Uterus (tissue), 3 donors: ENCODE measurements at regions not wholly inside any gene's neighbourhood (a gene's known extent, or its start where the extent isn't known, plus 50 kb on each side); places are given as distances from the start of the nearest gene placed in this dataset.

ENCODE experiments used
- DNase-seq, 2 donors: peaks; one replicate each; pipeline ENCODE4 v3.0.0-alpha.2; 2019 to 2020
- H3K27ac ChIP-seq, 2 donors: fragments of 200-600 bp; sonication (generic); 1 replicate in 1 of 2; 2 replicates in 1 of 2; pipeline ENCODE4 v1.5.1; 2016 to 2018
- H3K27me3 ChIP-seq, 2 donors: fragments of 200-600 bp; sonication (generic); one replicate each; pipeline ENCODE4 v1.5.1; 2018 to 2019; ENCODE audit warnings: control low read depth in 1 of 2
- H3K36me3 ChIP-seq, 2 donors: fragments of 200-600 bp; sonication (generic); one replicate each; pipeline ENCODE4 v1.5.1; 2019; ENCODE audit warnings: control low read depth in 1 of 2
- H3K4me1 ChIP-seq, 2 donors: fragments of 200-600 bp; sonication (generic); one replicate each; pipeline ENCODE4 v1.5.1; 2018 to 2019; ENCODE audit warnings: control low read depth in 1 of 2
- H3K4me3 ChIP-seq, 2 donors: fragments of 200-600 bp; sonication (generic); 1 replicate in 1 of 2; 2 replicates in 1 of 2; pipeline ENCODE4 v1.5.1; 2018 to 2019; ENCODE audit warnings: mild to moderate bottlenecking in 1 of 2
- H3K9me3 ChIP-seq, 2 donors: fragments of 200-600 bp; sonication (generic); one replicate each; pipeline ENCODE4 v1.5.1; 2019; ENCODE audit warnings: control low read depth in 1 of 2
- POLR2A ChIP-seq, 2 donors: fragments of 450-650 bp; IDR thresholded peaks; one replicate each; pipeline ENCODE4 v1.6.1; 2016; ENCODE audit warnings: antibody characterized with exemption in 2 of 2, mild to moderate bottlenecking in 1 of 2, moderate library complexity in 1 of 2
- intact Hi-C: fragments of 100-400 bp; cut with DNase I; formaldehyde crosslinking; loops from one replicate; pipeline ENCODE4 v1.15.1; 2023; ENCODE audit warnings: low total_unique reads
- TF ChIP-seq, protein P1 (sequence below), 4 experiments: fragments of 200-600 bp in 2 of 4; fragments of 450-650 bp in 2 of 4; sonication (generic) in 2 of 4; IDR thresholded peaks; one replicate each; pipeline ENCODE4 v1.5.1; 2016 to 2019; ENCODE audit warnings: antibody characterized with exemption in 4 of 4, mild to moderate bottlenecking in 2 of 4, moderate library complexity in 1 of 4
- donor health status: DM: yes; HTN: yes; CAD: no.

DNA sequence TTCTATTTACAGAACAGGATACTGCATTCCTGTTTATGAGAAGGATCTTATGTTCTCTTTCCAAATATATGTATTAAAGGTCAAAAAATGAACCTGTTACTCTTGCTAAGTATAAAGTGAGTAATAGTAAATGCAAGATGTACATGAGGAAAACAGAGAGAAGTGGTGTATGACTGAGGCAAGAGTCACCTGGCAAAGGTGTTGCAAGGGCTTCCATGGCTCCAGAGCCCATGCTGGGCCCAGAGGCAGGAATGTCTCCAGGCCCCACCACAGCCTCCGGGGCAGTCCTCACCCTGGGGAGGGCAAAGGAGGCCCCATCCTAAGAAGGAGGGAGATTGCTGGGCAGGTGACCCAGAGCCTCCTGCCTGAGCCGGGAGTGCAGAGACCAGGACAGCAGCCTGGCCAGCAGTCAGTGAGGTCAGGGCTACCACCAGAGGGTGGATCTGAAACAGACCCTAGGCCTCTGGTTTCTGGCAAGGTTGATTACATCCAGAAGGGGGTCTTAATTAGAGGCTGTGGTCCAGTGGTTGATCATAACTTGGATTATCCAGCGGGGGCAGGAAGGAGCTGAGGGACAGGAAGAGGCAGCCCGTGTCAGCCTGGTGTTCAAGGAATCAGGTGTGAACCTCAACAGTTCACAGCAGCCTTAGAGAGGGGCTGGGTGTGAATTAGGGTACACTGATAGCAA is 57.3 kb upstream of the CPLX2 start:
- no peaks in the 10 kb centered on the region for H3K27me3 ChIP-seq

DNA sequence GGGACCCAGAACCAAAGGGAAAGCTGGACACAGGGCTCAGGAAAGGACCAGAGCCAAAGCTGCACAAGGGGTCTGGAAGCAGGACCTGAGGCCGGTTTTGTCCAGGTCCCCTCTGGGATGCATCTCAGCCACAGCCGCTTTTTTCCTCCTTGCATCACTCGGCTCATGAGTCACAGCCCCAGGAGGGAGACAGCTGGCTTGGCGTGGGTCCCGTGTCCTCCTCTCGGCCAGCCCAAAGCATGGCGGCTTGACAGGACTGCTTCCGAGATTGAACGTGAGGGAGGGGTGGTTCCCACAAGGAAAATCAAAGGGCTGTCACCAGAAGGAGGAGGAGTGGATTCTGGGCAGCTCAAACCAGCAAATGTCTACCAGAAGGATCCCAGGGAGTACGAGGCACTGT is 56.7 kb upstream of the CPLX2 start:
- intact Hi-C loops = no loop called here
- Histone ChIP-seq H3K36me3 (no peaks in the 10 kb centered on the region), H3K9me3 (no peaks in the 10 kb centered on the region), H3K4me3 (no peak overlapping the region), H3K27me3 (no peaks in the 10 kb centered on the region), H3K4me1 (no peaks in the 10 kb centered on the region), H3K27ac (no peak overlapping the region)
- DNase-seq = no peak
- TF ChIP-seq POLR2A (IDR thresholded peaks at IDR 0.05) = no peak
- TF ChIP-seq, protein P1, sequence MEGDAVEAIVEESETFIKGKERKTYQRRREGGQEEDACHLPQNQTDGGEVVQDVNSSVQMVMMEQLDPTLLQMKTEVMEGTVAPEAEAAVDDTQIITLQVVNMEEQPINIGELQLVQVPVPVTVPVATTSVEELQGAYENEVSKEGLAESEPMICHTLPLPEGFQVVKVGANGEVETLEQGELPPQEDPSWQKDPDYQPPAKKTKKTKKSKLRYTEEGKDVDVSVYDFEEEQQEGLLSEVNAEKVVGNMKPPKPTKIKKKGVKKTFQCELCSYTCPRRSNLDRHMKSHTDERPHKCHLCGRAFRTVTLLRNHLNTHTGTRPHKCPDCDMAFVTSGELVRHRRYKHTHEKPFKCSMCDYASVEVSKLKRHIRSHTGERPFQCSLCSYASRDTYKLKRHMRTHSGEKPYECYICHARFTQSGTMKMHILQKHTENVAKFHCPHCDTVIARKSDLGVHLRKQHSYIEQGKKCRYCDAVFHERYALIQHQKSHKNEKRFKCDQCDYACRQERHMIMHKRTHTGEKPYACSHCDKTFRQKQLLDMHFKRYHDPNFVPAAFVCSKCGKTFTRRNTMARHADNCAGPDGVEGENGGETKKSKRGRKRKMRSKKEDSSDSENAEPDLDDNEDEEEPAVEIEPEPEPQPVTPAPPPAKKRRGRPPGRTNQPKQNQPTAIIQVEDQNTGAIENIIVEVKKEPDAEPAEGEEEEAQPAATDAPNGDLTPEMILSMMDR (IDR thresholded peaks at IDR 0.05) = no peak

More for the DNA sequence above, 57.3 kb upstream of the CPLX2 start:
- no peak overlapping the region for H3K27ac ChIP-seq
- intact Hi-C loops = no loop called here
- TF ChIP-seq, protein P1 (IDR thresholded peaks at IDR 0.05) = no peak
- no peaks in the 10 kb centered on the region for H3K9me3 ChIP-seq
- H3K36me3 ChIP-seq = no peaks in the 10 kb centered on the region
- no peaks in the 10 kb centered on the region for H3K4me1 ChIP-seq
- H3K4me3 ChIP-seq = no peak overlapping the region
- DNase-seq = no peak

DNA sequence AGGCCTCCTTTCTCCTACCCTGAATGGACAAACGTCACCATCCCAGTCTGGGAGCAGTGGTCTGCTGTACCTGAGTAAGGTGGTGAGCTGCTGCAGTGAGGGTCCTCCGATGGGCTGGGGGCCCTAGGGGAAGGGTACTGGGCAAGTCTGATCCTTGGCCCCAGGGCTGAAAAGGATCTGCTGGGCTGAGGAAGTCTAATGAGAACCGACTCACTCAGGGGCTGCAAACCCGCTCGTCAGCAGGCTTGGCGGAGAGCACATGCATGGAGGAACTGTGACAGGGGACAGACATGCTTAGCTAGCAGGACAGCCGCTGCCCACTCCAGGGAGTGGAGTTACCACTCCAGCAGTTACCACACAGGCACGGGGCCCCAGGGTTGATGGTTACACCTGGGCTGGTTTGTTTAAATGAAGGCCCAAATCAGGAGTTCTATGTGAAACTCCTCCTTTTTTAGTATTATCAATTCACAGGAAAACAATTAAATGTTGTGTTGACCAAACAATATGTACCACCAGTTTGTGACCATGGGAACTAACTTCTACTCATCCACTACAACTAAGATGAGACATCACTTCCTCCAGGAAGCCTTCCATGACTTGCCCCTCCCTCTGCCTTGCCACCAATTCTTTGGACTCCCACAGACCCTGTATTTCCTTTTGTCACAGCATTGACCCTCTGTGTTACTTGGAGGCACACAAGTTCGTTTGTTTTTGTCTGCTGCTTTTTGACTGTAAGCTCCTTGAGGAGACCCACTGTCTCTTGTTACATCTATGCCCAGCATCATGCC is 56.1 kb upstream of the CPLX2 start:
- no peaks in the 10 kb centered on the region for H3K4me1 ChIP-seq
- no peak overlapping the region for H3K27ac ChIP-seq
- intact Hi-C loops = no loop called here
- no peak for DNase-seq
- H3K4me3 ChIP-seq = no peak overlapping the region
- no peaks in the 10 kb centered on the region for H3K27me3 ChIP-seq
- TF ChIP-seq, protein P1 (IDR thresholded peaks at IDR 0.05) = no peak
- TF ChIP-seq POLR2A (IDR thresholded peaks at IDR 0.05) = no peak
- no peaks in the 10 kb centered on the region for H3K9me3 ChIP-seq
- no peaks in the 10 kb centered on the region for H3K36me3 ChIP-seq

DNA sequence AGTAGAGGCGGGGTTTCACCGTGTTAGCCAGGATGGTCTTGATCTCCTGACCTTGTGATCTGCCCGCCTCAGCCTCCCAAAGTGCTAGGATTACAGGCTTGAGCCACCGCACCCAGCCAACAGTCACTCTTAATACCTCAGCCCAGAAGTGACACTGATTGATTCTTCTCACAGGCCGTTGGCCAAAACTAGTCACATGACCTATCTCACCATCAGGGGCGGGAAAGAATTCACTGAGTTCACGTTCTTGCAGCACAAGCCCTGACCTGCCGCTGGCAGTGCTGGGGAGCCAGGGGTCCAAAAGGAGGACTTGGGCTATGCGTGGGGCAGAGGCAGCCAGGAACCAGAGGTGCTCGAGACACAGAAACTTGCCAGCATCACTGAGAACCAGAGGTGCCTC is 55.0 kb upstream of the CPLX2 start:
- no peak for DNase-seq
- TF ChIP-seq, protein P1 (IDR thresholded peaks at IDR 0.05) = no peak
- TF ChIP-seq POLR2A (IDR thresholded peaks at IDR 0.05) = no peak
- Histone ChIP-seq H3K36me3 (no peaks in the 10 kb centered on the region), H3K27me3 (no peaks in the 10 kb centered on the region), H3K4me3 (no peak overlapping the region), H3K27ac (no peak overlapping the region), H3K4me1 (no peaks in the 10 kb centered on the region), H3K9me3 (no peaks in the 10 kb centered on the region)
- intact Hi-C loops = no loop called here

DNA sequence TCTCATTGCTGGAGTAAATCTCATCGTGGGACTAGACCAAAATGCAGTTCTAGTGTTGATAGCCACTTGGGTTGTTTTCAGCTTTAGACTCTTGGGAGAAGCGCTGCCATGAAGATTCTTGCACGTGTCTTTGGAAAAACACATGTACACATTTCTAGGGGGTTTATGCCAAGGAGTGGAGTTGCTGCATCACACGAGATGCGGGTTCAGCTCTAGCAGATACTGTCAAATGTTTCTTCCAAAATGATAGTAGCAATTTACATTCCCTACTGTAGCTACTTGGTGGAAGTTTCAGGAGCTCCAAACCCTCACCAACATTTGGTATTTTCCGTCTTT is 52.3 kb upstream of the CPLX2 start:
- H3K36me3 ChIP-seq = no peaks in the 10 kb centered on the region
- intact Hi-C loops = no loop called here
- DNase-seq = no peak
- H3K4me3 ChIP-seq = no peak overlapping the region
- TF ChIP-seq POLR2A (IDR thresholded peaks at IDR 0.05) = no peak
- TF ChIP-seq, protein P1 (IDR thresholded peaks at IDR 0.05) = no peak
- no peaks in the 10 kb centered on the region for H3K27me3 ChIP-seq
- H3K27ac ChIP-seq = no peak overlapping the region
- H3K9me3 ChIP-seq = no peaks in the 10 kb centered on the region
- no peaks in the 10 kb centered on the region for H3K4me1 ChIP-seq
